Peyer's patch (tissue), 4 donors: ENCODE measurements at regions not wholly inside any gene's neighbourhood (a gene's known extent, or its start where the extent isn't known, plus 50 kb on each side); places are given as distances from the start of the nearest gene placed in this dataset.

Experiments
- DNase-seq, 3 donors: peaks; one replicate each; pipeline ENCODE4 v3.0.0-alpha.2; 2017 to 2019
- H3K27ac ChIP-seq, 4 donors: fragments of 200-600 bp; sonication (generic); one replicate each; pipeline ENCODE4 v1.5.1; 2016 to 2019
- H3K27me3 ChIP-seq, 2 donors: fragments of 200-600 bp; sonication (generic); one replicate each; pipeline ENCODE4 v1.5.1; 2019
- H3K36me3 ChIP-seq, 3 donors: fragments of 200-600 bp; sonication (generic); one replicate each; pipeline ENCODE4 v1.5.1; 2016 to 2019
- H3K4me1 ChIP-seq, 4 donors: fragments of 200-600 bp; sonication (generic); one replicate each; pipeline ENCODE4 v1.5.1; 2016 to 2019
- H3K4me3 ChIP-seq, 4 donors: fragments of 200-600 bp; sonication (generic); 1 replicate in 3 of 4; 2 replicates in 1 of 4; pipeline ENCODE4 v1.5.1; 2016 to 2019; ENCODE audit warnings: mild to moderate bottlenecking in 1 of 4
- H3K9me3 ChIP-seq, 4 donors: fragments of 200-600 bp; sonication (generic); one replicate each; pipeline ENCODE4 v1.5.1; 2016 to 2019; ENCODE audit warnings: mild to moderate bottlenecking in 1 of 4
- POLR2A ChIP-seq, 2 donors: fragments of 450-650 bp; IDR thresholded peaks; one replicate each; pipeline ENCODE4 v1.5.1; 2017; ENCODE audit warnings: antibody characterized with exemption in 2 of 2, mild to moderate bottlenecking in 2 of 2, moderate library complexity in 2 of 2
- TF ChIP-seq, protein P1 (sequence below), 6 experiments: fragments of 450-650 bp in 4 of 6; fragments of 200-600 bp in 2 of 6; sonication (generic) in 1 of 6; IDR thresholded peaks; one replicate each; pipeline ENCODE4 v1.5.1; 2017 to 2019; ENCODE audit warnings: antibody characterized with exemption in 6 of 6, mild to moderate bottlenecking in 3 of 6, moderate library complexity in 1 of 6

DNA sequence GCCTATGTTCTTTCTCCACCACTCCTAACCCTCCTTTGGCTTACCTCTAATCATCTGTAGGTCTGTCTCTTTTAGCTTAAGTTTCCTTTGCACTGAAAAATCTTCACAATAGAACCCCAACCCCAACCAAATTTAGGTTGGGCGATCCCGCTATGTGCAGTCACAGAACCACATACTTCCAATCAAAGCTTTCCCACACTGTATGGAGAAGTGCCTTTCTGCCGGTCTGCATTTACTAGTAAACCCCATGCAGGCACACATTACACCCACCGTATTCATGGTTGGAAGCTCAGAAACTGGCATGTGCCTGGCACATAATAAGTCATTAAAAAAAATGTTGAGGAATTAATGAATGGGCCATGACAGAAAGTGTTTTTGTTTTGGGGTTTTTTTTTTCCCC lies 158.4 kb downstream of the KLF12 start:
- H3K36me3 ChIP-seq, result no peaks in the 10 kb centered on the region
- no peaks in the 10 kb centered on the region for H3K27me3 ChIP-seq
- TF ChIP-seq, protein P1, sequence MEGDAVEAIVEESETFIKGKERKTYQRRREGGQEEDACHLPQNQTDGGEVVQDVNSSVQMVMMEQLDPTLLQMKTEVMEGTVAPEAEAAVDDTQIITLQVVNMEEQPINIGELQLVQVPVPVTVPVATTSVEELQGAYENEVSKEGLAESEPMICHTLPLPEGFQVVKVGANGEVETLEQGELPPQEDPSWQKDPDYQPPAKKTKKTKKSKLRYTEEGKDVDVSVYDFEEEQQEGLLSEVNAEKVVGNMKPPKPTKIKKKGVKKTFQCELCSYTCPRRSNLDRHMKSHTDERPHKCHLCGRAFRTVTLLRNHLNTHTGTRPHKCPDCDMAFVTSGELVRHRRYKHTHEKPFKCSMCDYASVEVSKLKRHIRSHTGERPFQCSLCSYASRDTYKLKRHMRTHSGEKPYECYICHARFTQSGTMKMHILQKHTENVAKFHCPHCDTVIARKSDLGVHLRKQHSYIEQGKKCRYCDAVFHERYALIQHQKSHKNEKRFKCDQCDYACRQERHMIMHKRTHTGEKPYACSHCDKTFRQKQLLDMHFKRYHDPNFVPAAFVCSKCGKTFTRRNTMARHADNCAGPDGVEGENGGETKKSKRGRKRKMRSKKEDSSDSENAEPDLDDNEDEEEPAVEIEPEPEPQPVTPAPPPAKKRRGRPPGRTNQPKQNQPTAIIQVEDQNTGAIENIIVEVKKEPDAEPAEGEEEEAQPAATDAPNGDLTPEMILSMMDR (IDR thresholded peaks at IDR 0.05), result no peak
- TF ChIP-seq POLR2A (IDR thresholded peaks at IDR 0.05), result no peak
- H3K9me3 ChIP-seq, result no peaks in the 10 kb centered on the region
- H3K4me1 ChIP-seq, result no peaks in the 10 kb centered on the region
- no peak overlapping the region for H3K4me3 ChIP-seq
- no peak overlapping the region for H3K27ac ChIP-seq
- DNase-seq, result no peak

DNA sequence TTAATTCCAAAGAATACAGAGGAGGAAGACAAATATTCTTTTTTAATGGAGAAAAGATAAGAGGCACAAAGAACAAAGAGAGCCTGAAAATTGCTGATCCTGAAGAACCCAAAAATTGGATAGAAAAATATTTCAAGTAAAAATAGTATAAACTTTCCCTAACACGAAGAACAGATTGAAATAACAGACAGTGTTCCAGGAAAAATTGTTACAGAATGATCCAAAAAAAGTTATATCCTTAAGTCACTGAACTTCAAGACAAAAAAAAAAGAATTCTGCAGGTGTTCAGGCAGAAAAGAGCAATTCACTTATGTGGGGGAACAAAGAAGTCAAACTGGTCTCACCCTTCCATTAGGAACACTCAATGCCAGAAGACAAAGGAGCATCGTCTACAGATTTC lies 160.2 kb downstream of the KLF12 start:
- DNase-seq, result no peak
- H3K4me1 ChIP-seq, result no peaks in the 10 kb centered on the region
- H3K36me3 ChIP-seq, result no peaks in the 10 kb centered on the region
- no peak overlapping the region for H3K27ac ChIP-seq
- no peaks in the 10 kb centered on the region for H3K27me3 ChIP-seq
- no peak for TF ChIP-seq POLR2A (IDR thresholded peaks at IDR 0.05)
- TF ChIP-seq, protein P1 (IDR thresholded peaks at IDR 0.05), result no peak
- H3K4me3 ChIP-seq, result no peak overlapping the region
- no peaks in the 10 kb centered on the region for H3K9me3 ChIP-seq

DNA sequence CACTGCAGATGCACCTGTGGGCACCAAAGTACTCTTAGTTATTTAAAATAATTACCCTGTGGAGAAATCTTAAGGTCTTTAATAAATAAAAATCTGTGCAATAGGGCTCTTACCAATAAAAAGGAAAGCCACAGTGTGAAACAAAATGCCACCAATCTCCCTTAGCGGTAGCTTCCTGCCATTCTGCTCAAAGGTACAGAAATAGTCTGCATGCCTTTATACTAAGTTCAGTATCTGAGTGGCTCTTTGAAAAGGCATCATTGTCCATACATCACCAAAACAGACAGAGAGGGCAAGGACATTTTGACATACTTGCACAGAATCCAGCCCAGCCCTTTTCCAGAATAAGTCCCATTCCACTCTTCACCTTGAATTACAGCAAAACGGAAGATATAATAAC lies 161.0 kb downstream of the KLF12 start:
- Histone ChIP-seq H3K27me3 (no peaks in the 10 kb centered on the region), H3K36me3 (no peaks in the 10 kb centered on the region)
- DNase-seq, result no peak

DNA sequence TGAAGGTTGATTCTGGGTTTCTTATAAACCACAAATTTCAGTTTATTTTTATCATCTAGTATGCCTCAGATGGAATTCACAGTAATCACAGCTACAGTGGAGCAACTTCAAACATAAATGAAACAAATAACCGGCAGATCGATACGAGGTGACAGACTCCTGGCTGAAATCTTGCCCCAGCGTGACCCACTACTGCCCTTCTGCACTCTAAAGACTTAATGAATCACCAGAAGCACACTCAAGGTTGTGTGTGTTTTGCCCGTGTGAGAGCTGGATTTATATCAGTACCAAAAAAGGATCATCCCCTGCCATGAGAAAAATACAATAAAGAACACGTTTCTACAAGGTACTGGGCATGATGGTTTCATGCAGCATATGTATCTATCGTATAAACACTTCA lies 161.7 kb downstream of the KLF12 start:
- H3K27ac ChIP-seq, result no peak overlapping the region
- no peaks in the 10 kb centered on the region for H3K36me3 ChIP-seq
- TF ChIP-seq POLR2A (IDR thresholded peaks at IDR 0.05), result no peak
- TF ChIP-seq, protein P1 (IDR thresholded peaks at IDR 0.05), result no peak
- peaks cover 0 to 4% (median 0%) of the 10 kb centered on the region in 4 donors for H3K4me1 ChIP-seq
- H3K9me3 ChIP-seq, result no peaks in the 10 kb centered on the region
- DNase-seq, result no peak
- H3K27me3 ChIP-seq, result no peaks in the 10 kb centered on the region
- no peak overlapping the region for H3K4me3 ChIP-seq

More for the DNA sequence above, 161.0 kb downstream of the KLF12 start:
- TF ChIP-seq, protein P1 (IDR thresholded peaks at IDR 0.05), result no peak
- TF ChIP-seq POLR2A (IDR thresholded peaks at IDR 0.05), result no peak
- Histone ChIP-seq H3K4me1 (peaks cover 0 to 2% (median 0%) of the 10 kb centered on the region in 4 donors), H3K4me3 (no peak overlapping the region), H3K9me3 (no peaks in the 10 kb centered on the region), H3K27ac (no peak overlapping the region)

DNA sequence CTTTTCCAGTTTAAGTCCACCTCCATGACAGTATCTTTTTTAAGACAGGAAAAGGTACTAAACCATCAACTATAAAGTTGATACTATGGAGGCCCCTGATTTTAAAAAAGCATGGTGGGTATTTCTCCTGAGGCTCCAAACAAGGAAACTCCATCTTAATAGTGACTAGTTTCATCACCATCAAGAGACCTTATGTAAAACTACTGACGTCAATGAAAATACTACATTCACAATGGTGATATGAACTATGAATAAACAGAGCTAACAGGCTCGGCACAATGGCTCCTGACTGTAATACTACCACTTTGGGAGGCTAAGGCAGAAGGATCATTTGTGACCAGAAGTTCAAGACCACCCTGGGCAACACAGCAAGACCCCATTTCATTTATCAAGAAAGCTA lies 162.7 kb downstream of the KLF12 start:
- Histone ChIP-seq H3K9me3 (no peaks in the 10 kb centered on the region), H3K27ac (no peak overlapping the region), H3K27me3 (no peaks in the 10 kb centered on the region), H3K4me1 (peaks cover 0 to 4% (median 0%) of the 10 kb centered on the region in 4 donors), H3K4me3 (no peak overlapping the region), H3K36me3 (no peaks in the 10 kb centered on the region)
- no peak for DNase-seq
- TF ChIP-seq, protein P1 (IDR thresholded peaks at IDR 0.05), result no peak
- TF ChIP-seq POLR2A (IDR thresholded peaks at IDR 0.05), result no peak
